BJ (cell line): ENCODE measurements at regions not wholly inside any gene's neighbourhood (a gene's known extent, or its start where the extent isn't known, plus 50 kb on each side); places are given as distances from the start of the nearest gene placed in this dataset.

Experiments
- CTCF ChIA-PET: fragments of 350-600 bp; formaldehyde crosslinking; extraction: SDS; loops from one replicate; lab custom pipeline; 2021; ENCODE audit warnings: antibody characterized with exemption, inconsistent platforms; lab: Yijun Ruan, JAX
- POLR2A ChIA-PET: fragments of 300-600 bp; sonication (Branson Sonifier 250); formaldehyde crosslinking; extraction: SDS; loops from one replicate; lab custom pipeline; 2021; ENCODE audit warnings: antibody characterized with exemption; lab: Charles Lee
- DNase-seq: peaks from one replicate; pipeline ENCODE4 v3.0.0-alpha.2; 2011; ENCODE audit warnings: low read depth
- H3K27me3 ChIP-seq: 2 replicates; pipeline ENCODE4 v1.6.0; 2011; ENCODE audit warnings: low read length; ENCODE audit not compliant: control insufficient read depth, insufficient read depth
- H3K36me3 ChIP-seq: 2 replicates; pipeline ENCODE4 v1.5.1; 2011; ENCODE audit warnings: low read length; ENCODE audit not compliant: control insufficient read depth, insufficient read depth
- H3K4me3 ChIP-seq: 2 replicates; pipeline ENCODE4 v1.5.1; 2011; ENCODE audit warnings: low read depth, mild to moderate bottlenecking, control low read depth, low read length
- CTCF ChIP-seq: IDR thresholded peaks from 2 replicates; pipeline ENCODE4 v1.5.1; 2011; ENCODE audit warnings: low read depth, mild to moderate bottlenecking, control low read depth, inconsistent platforms, low read length, moderate library complexity; ENCODE audit not compliant: insufficient read depth

DNA sequence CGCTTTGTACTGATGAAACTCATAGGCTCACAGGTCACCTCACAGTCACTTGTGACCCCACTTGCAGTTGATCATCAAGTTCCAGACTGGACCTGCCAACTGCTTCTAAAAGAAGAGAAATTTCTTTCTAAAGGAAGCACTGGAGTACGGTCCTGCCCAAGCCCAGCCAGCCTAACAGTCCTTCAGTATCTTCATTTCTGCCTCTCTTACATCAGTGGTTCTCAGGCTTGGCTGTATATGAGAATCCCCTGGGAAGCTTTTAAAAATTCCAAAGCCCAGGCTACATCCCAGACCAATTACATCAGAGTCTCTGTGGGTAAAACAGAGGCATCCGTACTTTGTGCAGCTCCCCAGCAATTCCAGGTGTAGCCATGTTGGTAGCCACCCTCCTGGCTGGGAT lies 282.1 kb downstream of the NFIB start:
- ChIA-PET POLR2A (no interaction called here), CTCF (no interaction called here)
- TF ChIP-seq CTCF = no peak
- DNase-seq = no peak
- Histone ChIP-seq H3K36me3 (no peaks in the 10 kb centered on the region), H3K27me3 (no peaks in the 10 kb centered on the region), H3K4me3 (no peak overlapping the region)

- ChIA-PET CTCF (no interaction called here), POLR2A (no interaction called here)
- no peak for DNase-seq
- H3K36me3 ChIP-seq = no peaks in the 10 kb centered on the region
- no peak for TF ChIP-seq CTCF
- H3K27me3 ChIP-seq = no peaks in the 10 kb centered on the region
- no peak overlapping the region for H3K4me3 ChIP-seq
These were observed 282.9 kb downstream of the NFIB start for GRCh38 chr9:14031060-14031414.

DNA sequence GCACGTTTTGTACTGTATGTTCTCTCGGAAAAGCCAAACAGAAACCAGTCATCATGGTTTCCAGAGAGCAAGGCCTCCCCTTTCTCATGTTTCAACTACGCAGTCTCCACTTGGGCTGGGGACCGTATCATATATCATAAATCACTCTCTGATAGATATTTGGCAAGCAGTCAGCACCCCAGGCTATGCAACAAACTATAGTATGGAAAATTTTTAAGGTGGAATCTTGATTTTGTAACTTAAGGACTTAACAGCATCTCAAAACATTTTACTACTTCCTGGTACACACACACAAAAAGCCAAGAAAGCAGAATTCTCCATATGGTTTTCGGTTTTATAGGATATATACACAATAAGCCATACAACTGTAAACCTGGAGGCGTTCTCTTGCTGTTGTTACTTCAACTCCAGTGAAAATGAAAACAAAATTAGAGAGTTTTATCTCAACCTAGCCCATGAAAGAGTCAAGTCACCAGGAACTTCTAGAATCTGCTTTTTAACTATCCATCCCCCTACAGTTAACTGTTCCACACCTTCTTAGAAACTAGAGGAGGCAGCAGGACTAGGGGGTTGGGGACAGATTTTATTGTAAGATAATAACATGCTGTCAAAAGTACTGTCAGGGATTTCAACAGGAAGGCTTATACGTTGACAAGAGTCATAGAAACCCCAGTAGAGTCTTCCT lies 283.4 kb downstream of the NFIB start:
- DNase-seq = no peak
- ChIA-PET CTCF (no interaction called here), POLR2A (no interaction called here)
- Histone ChIP-seq H3K27me3 (no peaks in the 10 kb centered on the region), H3K36me3 (no peaks in the 10 kb centered on the region), H3K4me3 (peak overlapping the region; percentile 2; the same call in 1 of the 2 replicates)
- no peak for TF ChIP-seq CTCF

- ChIA-PET CTCF (no interaction called here), POLR2A (no interaction called here)
- DNase-seq = no peak
These were observed 284.1 kb downstream of the NFIB start for GRCh38 chr9:14029806-14030374.

More at GRCh38 chr9:14029806-14030374, 284.1 kb downstream of the NFIB start:
- Histone ChIP-seq H3K27me3 (no peaks in the 10 kb centered on the region), H3K36me3 (no peaks in the 10 kb centered on the region), H3K4me3 (peak overlapping the region; percentile 2; the same call in 1 of the 2 replicates)
- no peak for TF ChIP-seq CTCF
